ENCODE measurements at regions not wholly inside any gene's neighbourhood (a gene's known extent, or its start where the extent isn't known, plus 50 kb on each side); places are given as distances from the start of the nearest gene placed in this dataset.
"Not testable (repeated sequence)": the region's sequence is repeated elsewhere in the genome, so short reads cannot be mapped to it uniquely, and the experiment has no call there.

DNA sequence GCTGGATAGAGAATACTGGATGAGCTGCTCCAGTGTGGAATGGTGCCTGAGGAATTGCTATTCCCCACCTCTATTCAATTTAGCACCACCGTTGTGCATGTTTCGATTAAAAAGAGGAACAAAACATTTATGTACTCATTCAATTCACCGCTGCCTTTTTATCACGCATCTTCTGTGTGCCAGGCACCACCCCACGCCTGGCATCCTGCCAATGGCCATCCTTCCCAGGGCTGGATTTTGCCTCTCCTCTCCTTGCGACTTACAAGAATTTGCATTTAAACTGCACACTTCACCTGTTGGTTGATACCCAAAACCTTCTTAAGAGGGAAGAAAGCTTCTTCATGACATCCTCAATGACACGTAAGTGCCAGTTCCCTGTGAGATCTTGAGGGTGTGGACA lies 110.2 kb upstream of the DPP6 start:
- no peak for DNase-seq (ENCODE audit: low spot score)

DNA sequence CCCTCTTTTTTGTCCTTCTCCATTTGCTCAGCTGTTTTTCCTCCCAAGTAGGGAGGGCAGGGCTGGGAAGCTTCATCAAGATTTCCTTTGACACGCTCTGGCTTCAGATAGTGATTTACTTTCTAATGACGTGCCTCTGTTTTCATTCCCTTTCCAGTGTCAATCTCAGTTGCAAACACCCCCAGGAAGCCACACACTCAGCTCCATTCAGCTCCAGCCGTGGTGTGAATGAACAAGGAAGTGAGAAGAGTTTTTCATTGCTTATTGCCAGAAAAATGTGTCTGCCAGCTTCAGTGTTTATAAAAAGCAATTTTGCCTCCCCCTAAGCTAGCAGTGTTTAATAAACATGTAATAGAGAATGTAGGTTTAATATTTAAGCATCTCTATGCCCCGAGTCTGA lies 108.7 kb upstream of the DPP6 start:
- DNase-seq (ENCODE audit: low spot score), result peak; percentile 81

DNA sequence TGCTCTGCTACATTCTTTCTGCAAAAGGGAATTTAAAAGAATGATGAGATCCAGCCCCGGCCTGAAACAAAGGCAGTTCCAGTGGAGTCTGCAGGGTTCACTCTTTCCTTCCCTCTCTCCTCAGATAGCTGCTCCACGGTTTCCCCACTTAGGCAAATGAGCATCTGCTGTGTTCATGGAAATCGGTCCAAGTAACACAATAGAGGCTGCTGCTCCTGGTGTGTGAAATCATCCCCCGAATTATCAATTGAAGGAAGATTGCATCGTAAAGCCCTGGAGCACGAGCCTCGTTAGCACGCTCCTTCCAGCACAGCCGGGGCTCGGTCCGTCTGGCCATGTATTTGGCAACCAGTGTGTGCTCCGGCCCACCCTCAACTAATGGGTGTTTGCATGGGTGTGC lies 108.3 kb upstream of the DPP6 start:
- DNase-seq (ENCODE audit: low spot score), result peak; percentile 54

DNA sequence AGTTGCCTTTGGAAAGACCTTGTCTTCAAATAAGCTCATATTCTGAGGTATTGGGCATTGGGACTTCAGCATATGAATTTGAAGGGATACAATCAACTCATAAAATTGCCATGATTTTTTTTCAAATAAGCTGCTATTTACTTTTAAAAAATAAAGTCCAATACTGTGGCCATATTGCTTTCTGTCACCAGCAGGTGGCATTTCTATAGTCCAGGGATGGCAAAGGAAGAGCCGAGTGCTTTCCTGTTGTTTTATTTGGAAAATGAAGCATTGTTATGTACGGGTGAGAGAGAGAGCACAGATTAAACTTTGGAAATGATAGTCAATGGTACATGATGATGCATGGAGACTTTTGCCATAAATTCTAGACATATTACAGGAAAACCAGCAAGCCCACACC lies 104.1 kb upstream of the DPP6 start:
- DNase-seq (ENCODE audit: low spot score), result no peak

DNA sequence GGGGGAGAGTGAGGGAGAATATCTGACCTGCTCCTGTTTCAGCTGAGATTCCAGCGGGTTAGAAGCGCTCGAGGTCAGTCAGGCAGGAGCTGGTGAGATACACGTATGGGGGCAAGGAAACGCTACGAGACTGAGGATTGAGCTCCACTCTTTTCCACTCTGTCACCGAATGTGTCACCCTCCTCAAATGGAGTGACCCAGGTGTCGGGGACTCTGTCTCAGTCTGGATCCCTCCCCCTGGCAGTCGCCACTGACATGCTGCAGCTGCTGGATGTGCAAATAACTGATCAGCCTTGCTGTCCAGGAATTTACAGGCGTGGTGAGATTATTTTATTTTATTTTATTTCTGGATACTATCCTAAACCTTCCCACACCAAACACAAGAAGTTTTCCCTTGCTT lies 100.9 kb upstream of the DPP6 start:
- DNase-seq (ENCODE audit: low spot score), result no peak

DNA sequence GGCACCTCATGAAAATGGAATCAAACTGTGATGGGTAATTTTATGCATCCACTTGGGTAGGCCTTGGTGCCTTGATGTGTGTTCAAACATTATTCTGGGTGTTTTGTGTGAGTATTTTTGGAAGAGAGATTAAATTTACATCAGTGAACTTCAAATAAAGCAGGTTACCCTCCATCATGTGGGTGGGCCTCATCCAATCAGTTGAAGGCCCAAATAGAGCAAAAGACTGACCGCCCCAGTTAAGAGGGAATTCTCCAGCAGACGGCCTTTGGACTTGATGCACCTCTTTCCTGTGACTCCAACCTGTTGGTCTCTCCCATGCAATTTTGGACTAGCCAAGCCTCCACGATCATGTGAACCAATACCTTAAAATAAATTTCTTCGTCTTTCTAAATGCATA lies 97.7 kb upstream of the DPP6 start:
- DNase-seq (ENCODE audit: low spot score), result no peak

DNA sequence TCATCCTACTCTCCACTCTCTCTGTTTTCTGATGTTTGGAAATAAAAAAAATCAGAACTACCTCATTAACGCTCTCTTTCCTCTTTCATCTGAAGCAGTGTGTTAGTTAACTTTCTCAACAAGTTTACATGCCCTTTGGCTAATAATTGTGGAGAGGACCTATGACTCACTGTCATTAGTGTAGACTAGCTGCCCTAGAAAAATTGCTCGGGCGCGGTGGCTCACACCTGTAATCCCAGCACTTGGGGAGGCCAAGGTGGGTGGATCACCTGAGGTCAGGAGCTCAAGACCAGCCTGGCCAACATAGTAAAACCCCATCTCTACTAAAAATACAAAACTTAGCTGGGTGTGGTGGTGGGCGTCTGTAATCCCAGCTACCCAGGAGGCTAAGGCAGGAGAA lies 94.5 kb upstream of the DPP6 start:
- not testable (repeated sequence) for DNase-seq (ENCODE audit: low spot score)

DNA sequence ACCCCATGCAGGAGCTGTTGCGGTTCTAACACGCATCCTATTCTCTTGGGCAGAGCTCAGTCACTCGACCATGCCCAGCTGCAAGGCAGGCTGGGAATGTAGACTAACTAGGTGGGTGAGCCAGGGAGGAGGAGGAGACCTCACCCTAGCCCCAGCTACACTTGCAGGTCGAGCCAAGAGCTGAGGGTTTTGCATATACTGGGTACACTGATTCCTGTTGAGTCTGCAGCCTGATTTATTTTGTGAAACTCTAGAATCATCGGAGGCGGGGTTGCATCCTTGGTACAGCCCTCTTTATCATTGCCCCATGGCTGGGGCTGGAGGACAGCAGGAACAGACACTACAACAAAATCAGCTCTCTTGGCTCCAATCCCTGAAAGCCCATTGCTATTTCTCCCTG lies 93.8 kb upstream of the DPP6 start:
- DNase-seq (ENCODE audit: low spot score), result not testable (repeated sequence)

DNA sequence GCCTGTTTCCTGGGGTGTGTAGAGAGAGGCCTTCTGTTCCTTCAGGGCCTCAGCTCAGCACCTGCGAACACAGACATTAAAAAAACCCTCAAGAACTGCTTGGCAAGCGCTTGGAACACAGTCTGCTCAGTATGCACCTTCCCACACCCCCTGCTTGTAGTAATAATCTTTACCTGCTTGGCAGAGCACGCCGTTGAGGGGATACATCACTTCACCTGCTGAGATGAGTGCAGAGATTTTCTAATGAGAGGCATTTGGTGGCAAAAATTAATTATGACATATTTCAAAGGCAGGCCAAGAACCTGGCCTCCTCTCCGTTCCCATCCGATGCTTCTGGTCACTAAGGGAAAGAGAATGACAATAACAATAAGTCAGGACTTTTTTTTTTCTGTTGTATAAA lies 93.4 kb upstream of the DPP6 start:
- DNase-seq (ENCODE audit: low spot score), result not testable (repeated sequence)

DNA sequence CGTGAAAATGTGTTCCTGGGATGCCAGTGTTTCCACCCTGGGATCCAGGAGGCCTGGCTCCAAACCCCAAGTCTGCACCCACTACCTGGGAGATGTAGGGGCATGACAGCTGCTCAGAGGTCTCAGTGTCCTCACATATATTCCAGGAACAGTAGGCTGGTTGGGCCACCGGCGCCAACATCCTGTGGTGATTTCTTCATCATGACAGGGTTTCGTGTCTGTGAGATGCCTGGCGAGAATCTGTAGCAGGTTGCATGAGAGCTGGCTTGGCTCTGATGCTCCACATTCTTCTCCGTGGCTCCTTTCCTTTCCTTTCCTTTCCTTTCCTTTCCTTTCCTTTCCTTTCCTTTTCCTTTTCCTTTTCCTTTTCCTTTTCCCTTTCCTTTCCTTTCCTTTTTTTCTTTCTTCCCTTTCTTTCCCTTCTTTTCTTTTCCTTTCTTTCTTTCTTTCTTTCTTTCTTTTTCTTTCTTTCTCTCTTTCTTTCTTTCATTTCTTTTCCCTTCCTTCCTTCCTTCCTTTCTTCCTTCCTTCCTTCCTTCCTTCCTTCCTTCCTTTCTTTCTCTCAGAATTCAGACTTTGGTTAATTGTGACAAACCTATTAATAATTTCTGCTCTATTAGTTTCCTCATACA lies 87.6 kb upstream of the DPP6 start:
- DNase-seq (ENCODE audit: low spot score), result not testable (repeated sequence)

DNA sequence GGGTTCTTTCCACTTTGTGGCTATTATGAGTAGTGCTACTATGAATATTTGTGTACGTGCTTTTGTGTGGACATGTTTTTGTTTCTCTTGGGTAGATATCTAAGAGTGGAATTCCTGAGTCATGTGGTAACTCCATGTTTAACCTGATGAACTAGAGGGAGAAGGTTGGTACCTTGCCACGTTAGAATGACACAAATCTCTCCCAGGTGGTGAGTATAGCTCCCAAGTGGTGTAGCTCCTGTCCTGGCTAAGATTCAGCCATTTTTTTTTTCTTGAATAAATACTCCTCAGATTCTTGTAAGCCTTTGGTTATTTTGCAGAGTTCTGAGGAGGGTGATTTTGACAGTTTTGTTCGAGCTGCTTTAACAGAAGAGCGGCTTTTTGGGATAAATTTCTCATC lies 83.2 kb upstream of the DPP6 start:
- DNase-seq (ENCODE audit: low spot score), result not testable (repeated sequence)

DNA sequence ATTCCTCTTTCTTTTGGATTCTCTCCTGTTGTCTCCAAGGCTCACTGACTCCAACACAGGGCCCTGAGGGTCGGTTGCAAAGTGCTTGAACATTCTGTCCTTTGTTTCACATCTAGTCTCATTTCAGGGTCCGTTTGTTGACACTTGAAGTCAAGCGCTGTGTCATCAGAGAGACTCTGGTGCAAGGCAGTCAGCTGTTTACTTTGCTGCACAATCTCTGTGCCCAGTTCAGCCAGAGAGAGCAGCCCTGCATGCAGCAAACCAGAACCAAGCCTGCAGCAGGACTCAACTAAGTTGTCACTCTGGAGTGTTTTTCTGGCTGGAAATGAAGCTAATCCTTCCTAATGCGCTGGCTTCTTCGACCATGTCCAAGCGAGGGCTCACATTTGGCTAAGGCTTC lies 77.6 kb upstream of the DPP6 start:
- DNase-seq (ENCODE audit: low spot score), result not testable (repeated sequence)

DNA sequence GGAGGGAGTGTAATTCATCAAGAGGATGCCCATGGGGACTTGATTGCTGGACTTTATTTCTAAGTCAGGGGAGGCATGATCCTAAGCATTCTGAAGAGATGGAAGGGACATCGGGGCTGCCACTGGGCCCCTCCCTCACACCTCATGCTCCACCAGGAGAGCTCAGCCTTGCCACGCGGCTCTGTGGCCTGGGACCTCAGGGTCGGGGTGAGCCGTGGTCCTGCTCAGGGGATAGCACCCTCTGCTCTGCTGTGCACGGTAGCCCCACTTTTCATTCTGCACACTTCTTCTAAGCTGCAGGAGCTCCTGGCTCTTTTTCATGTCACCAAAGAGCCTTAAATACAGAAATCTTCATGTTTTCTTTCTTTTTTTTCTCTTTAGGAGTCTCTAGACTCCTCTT lies 75.5 kb upstream of the DPP6 start:
- not testable (repeated sequence) for DNase-seq (ENCODE audit: low spot score)

DNA sequence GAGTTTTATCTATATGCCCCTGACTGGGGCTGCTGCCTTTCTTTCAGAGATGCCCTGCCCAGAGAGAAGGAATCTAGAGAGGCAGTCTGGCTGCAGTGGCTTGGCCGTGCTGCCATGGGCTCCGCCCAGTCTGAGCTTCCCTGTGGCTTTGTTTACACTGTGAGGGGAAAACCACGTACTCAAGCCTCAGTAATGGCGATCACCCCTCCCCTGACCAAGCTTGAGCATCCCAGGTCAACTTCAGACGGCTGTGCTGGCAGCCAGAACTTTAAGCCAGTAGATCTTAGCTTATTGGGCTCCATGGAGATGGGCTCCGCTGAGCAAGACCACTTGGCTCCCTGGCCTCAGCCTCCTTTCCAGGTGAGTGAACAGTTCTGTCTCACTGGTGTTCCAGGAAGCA lies 69.0 kb upstream of the DPP6 start:
- not testable (repeated sequence) for DNase-seq (ENCODE audit: low spot score)

DNA sequence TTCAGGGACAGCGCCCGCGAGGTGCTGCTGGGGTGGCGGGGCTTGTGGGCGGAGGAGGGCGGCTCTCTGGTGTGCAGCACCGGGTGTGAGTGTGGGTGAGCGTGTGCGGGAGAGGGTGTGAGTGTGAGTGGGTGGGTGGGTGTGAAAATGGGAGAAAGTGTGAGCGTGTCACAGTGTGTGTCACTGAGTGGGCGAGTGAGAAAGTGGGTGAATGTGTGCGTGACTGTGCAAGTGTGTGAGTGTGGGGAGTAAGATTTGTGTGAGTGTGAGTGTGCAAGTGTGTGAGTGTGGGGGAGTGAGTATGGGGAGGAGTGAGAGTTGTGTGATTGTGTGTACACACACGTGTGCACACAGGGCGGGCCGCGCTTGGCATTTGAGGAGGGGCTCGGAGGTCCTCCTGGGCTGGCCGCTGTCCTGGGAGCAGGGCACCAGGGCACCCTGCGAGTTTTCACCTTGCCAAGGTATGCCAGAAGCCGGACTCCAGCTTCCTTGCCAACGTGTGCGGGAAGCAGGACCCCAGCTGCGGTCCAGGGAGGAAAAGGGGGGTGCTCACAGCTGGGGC lies 63.1 kb upstream of the DPP6 start:
- DNase-seq (ENCODE audit: low spot score), result not testable (repeated sequence)

DNA sequence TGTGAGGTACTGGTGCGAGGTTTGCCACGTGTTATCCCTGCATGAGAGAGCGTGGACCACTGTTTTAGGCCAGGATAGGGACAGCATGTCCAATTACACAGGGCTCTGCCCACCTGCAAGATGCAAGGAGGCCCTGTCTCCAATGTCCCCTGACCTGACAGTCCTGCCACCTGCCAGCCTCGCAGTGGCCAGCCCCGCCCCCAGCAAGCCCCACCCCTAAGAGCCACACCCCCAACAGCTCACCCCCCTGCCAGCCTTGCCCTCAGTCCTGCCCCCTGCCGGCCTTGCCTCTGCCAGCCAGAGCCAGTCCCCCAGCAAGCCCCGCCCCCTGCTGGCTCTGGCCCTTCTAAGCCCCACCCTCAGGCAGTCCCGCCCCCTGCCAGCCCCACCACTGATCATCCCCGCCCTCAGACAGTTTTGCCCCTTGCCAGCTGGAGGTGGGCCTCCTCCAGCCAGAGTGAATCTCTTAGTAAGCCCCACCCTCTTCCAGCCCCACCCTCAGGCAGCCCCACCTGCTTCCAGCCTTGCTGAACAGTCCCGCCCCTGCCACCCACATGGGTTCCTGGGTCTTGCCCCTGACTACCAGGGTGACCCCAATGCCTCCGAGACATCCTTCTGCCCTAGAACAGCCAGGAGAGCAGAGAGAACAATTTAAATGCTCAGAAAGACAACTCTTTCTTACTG lies 62.3 kb upstream of the DPP6 start:
- DNase-seq (ENCODE audit: low spot score), result not testable (repeated sequence)

DNA sequence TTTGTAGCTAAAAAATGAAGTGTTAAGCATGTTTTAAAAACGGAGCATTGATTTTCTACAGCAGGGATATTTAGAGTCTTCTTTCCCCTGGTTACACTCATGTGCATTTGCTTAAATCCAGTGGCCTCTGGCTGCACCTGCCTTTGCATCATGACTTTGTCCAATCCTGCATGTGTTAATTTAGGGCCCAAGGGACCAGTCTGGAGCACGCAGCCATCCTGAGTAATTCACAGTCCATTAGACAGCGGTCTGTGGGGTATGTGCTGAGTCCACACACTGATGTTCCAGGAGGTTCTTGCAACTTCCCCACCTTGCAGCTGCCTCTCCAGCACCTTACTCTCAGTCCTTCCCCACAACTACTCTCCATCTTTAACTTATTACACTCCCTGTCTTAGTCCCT lies 60.7 kb upstream of the DPP6 start:
- not testable (repeated sequence) for DNase-seq (ENCODE audit: low spot score)

DNA sequence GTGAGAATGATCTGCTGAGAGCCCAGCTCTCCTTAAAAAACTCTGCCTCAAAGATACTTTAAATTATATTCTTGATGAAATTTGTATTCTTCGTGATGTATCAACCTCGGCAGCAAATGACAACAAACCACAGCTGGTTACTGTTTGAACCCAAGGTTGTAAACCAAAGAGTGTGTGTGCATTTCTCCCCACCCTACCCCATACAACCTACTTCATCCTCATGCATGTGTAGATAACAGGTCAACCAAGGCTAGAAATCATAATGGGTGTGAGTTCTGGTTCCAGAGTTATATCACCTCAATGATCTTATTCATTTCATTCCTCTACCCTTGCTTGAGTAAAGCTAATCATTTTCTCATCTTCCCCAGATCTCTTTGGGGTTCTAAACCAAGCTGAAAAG lies 58.8 kb upstream of the DPP6 start:
- DNase-seq (ENCODE audit: low spot score), result not testable (repeated sequence)

DNA sequence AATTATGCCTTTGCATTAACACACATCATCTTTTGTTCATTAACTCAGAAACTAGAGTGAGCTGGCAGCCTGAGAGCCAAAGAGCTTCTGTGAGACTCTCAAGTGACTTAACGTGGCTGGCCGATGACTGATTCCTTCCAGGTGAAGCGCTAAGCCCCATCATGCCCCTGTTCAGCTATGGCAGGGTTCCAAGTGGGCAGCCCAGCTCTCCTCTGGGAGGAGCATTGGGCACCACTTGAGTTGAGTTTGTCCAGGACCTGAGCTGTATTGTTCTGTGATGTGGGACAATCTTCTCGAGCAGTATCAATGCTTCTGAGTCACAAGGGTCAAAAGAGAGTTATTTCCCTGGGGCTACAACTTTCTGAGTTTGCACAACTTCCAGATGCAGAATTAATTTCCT lies 53.3 kb upstream of the DPP6 start:
- DNase-seq (ENCODE audit: low spot score), result not testable (repeated sequence)
